ENCODE measurements at regions not wholly inside any gene's neighbourhood (a gene's known extent, or its start where the extent isn't known, plus 50 kb on each side); places are given as distances from the start of the nearest gene placed in this dataset.

- H3K36me3 ChIP-seq (replicated peaks in 1 of 2; ENCODE audit: control insufficient read depth in 1 of 2, insufficient read depth in 2 of 2, low read length in 2 of 2) = no peaks in the 10 kb centered on the region
- DNase-seq = no peak
- no peaks in the 10 kb centered on the region for H3K36me3 Mint-ChIP-seq
- H3K4me3 Mint-ChIP-seq = no peak overlapping the region
- no peaks in the 10 kb centered on the region for H3K4me1 Mint-ChIP-seq
- no CpG with 5 or more reads among the region's 2 CpGs for WGBS (ENCODE audit: insufficient coverage)
- H3K9ac ChIP-seq (ENCODE audit: insufficient read depth, low read length, poor library complexity, severe bottlenecking) = no peak overlapping the region
- H3K4me1 ChIP-seq (ENCODE audit: control insufficient read depth in 1 of 2, insufficient read depth in 2 of 2, low read length in 2 of 2) = no peaks in the 10 kb centered on the region
- H4K20me1 ChIP-seq (ENCODE audit: insufficient read depth, low read length) = no peaks in the 10 kb centered on the region
- H3K9me3 Mint-ChIP-seq = peaks cover 11 to 31% (median 14%) of the 10 kb centered on the region in 7 donors
- TF ChIP-seq CTCF (IDR thresholded peaks at IDR 0.05) = no peak
- no peaks in the 10 kb centered on the region for H3K27me3 ChIP-seq (ENCODE audit: control insufficient read depth in 2 of 2, insufficient read depth in 2 of 2, low read length in 2 of 2)
- no peak overlapping the region for H2AFZ ChIP-seq (ENCODE audit: insufficient read depth, low read depth, low read length, poor library complexity, severe bottlenecking)
- intact Hi-C loops (cut with micrococcal nuclease) = no loop called here
- H3K27me3 Mint-ChIP-seq (ENCODE audit: low read depth in 3 of 3) = no peaks in the 10 kb centered on the region
- no peaks in the 10 kb centered on the region for H3K79me2 ChIP-seq (ENCODE audit: insufficient read depth, low read length)
- no peak overlapping the region for H3K4me3 ChIP-seq (replicated peaks in 1 of 3; ENCODE audit: low read depth in 2 of 3, low read length in 3 of 3)
- no peak overlapping the region for H3K27ac Mint-ChIP-seq
- H3K4me2 ChIP-seq (replicated peaks; ENCODE audit: extremely low read depth, low read length, poor library complexity, severe bottlenecking) = no peak overlapping the region
- H3K27ac ChIP-seq (ENCODE audit: low read depth in 1 of 2, low read length in 2 of 2) = no peak overlapping the region
- H3K9me3 ChIP-seq (replicated peaks in 1 of 2; ENCODE audit: control insufficient read depth in 1 of 2, insufficient read depth in 1 of 2, low read length in 2 of 2) = peaks cover 21 to 25% of the 10 kb centered on the region in 2 donors
Measured at GRCh38 chr2:33848486-33848885, 249.4 kb upstream of the FAM98A start.

- no peak overlapping the region for H2AFZ ChIP-seq (ENCODE audit: insufficient read depth, low read depth, low read length, poor library complexity, severe bottlenecking)
- peaks cover 11 to 13% of the 10 kb centered on the region in 2 donors for H3K9me3 ChIP-seq (replicated peaks in 1 of 2; ENCODE audit: control insufficient read depth in 1 of 2, insufficient read depth in 1 of 2, low read length in 2 of 2)
- Mint-ChIP-seq H3K27ac (no peak overlapping the region), H3K9me3 (peaks cover 3 to 15% (median 12%) of the 10 kb centered on the region in 7 donors), H3K4me1 (no peaks in the 10 kb centered on the region), H3K36me3 (no peaks in the 10 kb centered on the region), H3K4me3 (no peak overlapping the region), H3K27me3 (ENCODE audit: low read depth in 3 of 3) (no peaks in the 10 kb centered on the region)
- no peak for DNase-seq
- no peaks in the 10 kb centered on the region for H3K79me2 ChIP-seq (ENCODE audit: insufficient read depth, low read length)
- H3K9ac ChIP-seq (ENCODE audit: insufficient read depth, low read length, poor library complexity, severe bottlenecking) = no peak overlapping the region
- no peaks in the 10 kb centered on the region for H3K36me3 ChIP-seq (replicated peaks in 1 of 2; ENCODE audit: control insufficient read depth in 1 of 2, insufficient read depth in 2 of 2, low read length in 2 of 2)
- 92% methylated on average over 6 of the region's 7 CpGs for WGBS (ENCODE audit: insufficient coverage)
- H3K4me3 ChIP-seq (replicated peaks in 1 of 3; ENCODE audit: low read depth in 2 of 3, low read length in 3 of 3) = no peak overlapping the region
- no peaks in the 10 kb centered on the region for H3K4me1 ChIP-seq (ENCODE audit: control insufficient read depth in 1 of 2, insufficient read depth in 2 of 2, low read length in 2 of 2)
- intact Hi-C loops (cut with micrococcal nuclease) = no loop called here
- no peaks in the 10 kb centered on the region for H4K20me1 ChIP-seq (ENCODE audit: insufficient read depth, low read length)
- no peak for TF ChIP-seq CTCF (IDR thresholded peaks at IDR 0.05)
- no peak overlapping the region for H3K27ac ChIP-seq (ENCODE audit: low read depth in 1 of 2, low read length in 2 of 2)
- H3K27me3 ChIP-seq (ENCODE audit: control insufficient read depth in 2 of 2, insufficient read depth in 2 of 2, low read length in 2 of 2) = no peaks in the 10 kb centered on the region
- H3K4me2 ChIP-seq (replicated peaks; ENCODE audit: extremely low read depth, low read length, poor library complexity, severe bottlenecking) = no peak overlapping the region
Measured at GRCh38 chr2:33839791-33840190, 240.7 kb upstream of the FAM98A start.

All from CD14-positive monocyte (primary cell).